Fibroblast of peridontal ligament (primary cell): ENCODE measurements at regions not wholly inside any gene's neighbourhood (a gene's known extent, or its start where the extent isn't known, plus 50 kb on each side); places are given as distances from the start of the nearest gene placed in this dataset.
A peak's percentile ranks its signal among the peaks of the same experiment; 100 is the strongest.
"Not testable (repeated sequence)": the region's sequence is repeated elsewhere in the genome, so short reads cannot be mapped to it uniquely, and the experiment has no call there.

ENCODE experiments used
- DNase-seq: peaks from one replicate; pipeline ENCODE4 v3.0.0-alpha.2; 2010; ENCODE audit errors: extremely low read depth

- peak; percentile 8 for DNase-seq
Measured at GRCh38 chr4:187065396-187065795, 341.7 kb upstream of the FAT1 start.

- DNase-seq = no peak
Measured at GRCh38 chr4:187065806-187066205, 342.1 kb upstream of the FAT1 start.

GRCh38 chr4:187069398-187069797 lies 345.7 kb upstream of the FAT1 start:
- no peak for DNase-seq

- DNase-seq = no peak
Measured at GRCh38 chr4:187070158-187070557, 346.5 kb upstream of the FAT1 start.

GRCh38 chr4:187070740-187071139 lies 347.1 kb upstream of the FAT1 start:
- DNase-seq = no peak

- DNase-seq = peak; percentile 1
Measured at GRCh38 chr4:187071946-187072600, 348.4 kb upstream of the FAT1 start.

- DNase-seq = no peak
Measured at GRCh38 chr4:187073820-187074219, 350.2 kb upstream of the FAT1 start.

GRCh38 chr4:187075514-187075913 lies 351.9 kb upstream of the FAT1 start:
- DNase-seq = peak; percentile 34

GRCh38 chr4:187077744-187078401 lies 354.2 kb upstream of the FAT1 start:
- no peak for DNase-seq

GRCh38 chr4:187084701-187085100 lies 361.0 kb upstream of the FAT1 start:
- no peak for DNase-seq

- DNase-seq = no peak
Measured at GRCh38 chr4:187085339-187085738, 361.7 kb upstream of the FAT1 start.

- DNase-seq = no peak
Measured at GRCh38 chr4:187086151-187086550, 362.5 kb upstream of the FAT1 start.

- DNase-seq = no peak
Measured at GRCh38 chr4:187088070-187088799, 364.6 kb upstream of the FAT1 start.

GRCh38 chr4:187090401-187090800 lies 366.7 kb upstream of the FAT1 start:
- peak; percentile 8 for DNase-seq

GRCh38 chr4:187090832-187091231 lies 367.2 kb upstream of the FAT1 start:
- DNase-seq = not testable (repeated sequence)

GRCh38 chr4:187094144-187094543 lies 370.5 kb upstream of the FAT1 start:
- DNase-seq = no peak

- DNase-seq = no peak
Measured at GRCh38 chr4:187098429-187098828, 374.8 kb upstream of the FAT1 start.

- DNase-seq = no peak
Measured at GRCh38 chr4:187103351-187103750, 379.7 kb upstream of the FAT1 start.

- no peak for DNase-seq
Measured at GRCh38 chr4:187108845-187109244, 385.2 kb upstream of the FAT1 start.

GRCh38 chr4:187109636-187110035 lies 386.0 kb upstream of the FAT1 start:
- DNase-seq = no peak

- no peak for DNase-seq
Measured at GRCh38 chr4:187118166-187118565, 394.5 kb upstream of the FAT1 start.

- DNase-seq = no peak
Measured at GRCh38 chr4:187118602-187119120, 395.0 kb upstream of the FAT1 start.

- no peak for DNase-seq
Measured at GRCh38 chr4:187124331-187124730, 400.7 kb upstream of the FAT1 start.
